Lower leg skin (tissue), 3 donors: ENCODE measurements at regions not wholly inside any gene's neighbourhood (a gene's known extent, or its start where the extent isn't known, plus 50 kb on each side); places are given as distances from the start of the nearest gene placed in this dataset.

Experiments
- POLR2A ChIP-seq, 2 donors: fragments of 450-650 bp; IDR thresholded peaks; one replicate each; pipeline ENCODE4 v1.6.1; 2016 to 2017; ENCODE audit warnings: antibody characterized with exemption in 2 of 2, mild to moderate bottlenecking in 1 of 2, moderate library complexity in 1 of 2
- TF ChIP-seq, protein P1 (sequence below), 3 donors: fragments of 450-650 bp; IDR thresholded peaks; one replicate each; pipeline ENCODE4 v1.5.1; 2016; ENCODE audit warnings: antibody characterized with exemption in 3 of 3, mild to moderate bottlenecking in 3 of 3, moderate library complexity in 2 of 3

DNA sequence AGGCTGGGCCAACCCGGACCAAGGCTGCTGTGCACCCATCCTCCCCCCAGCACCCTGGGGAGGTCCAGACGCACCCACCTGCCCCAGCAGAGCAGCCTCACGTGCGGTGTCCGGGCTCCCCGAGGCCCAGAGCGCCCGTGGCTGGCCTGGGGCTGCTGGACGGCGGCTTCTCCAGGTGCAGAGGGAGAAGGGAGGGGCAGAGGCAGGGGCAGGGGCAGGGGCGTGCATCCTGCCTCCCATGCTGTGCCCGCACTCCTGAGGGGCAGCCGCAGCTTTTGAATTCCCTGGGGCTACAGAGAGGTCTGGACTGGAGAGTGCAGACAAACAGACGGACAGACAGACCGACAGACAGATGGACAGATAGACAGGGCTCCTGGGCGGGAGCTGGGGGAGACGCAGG is 83.6 kb upstream of the PRR5 start:
- TF ChIP-seq, protein P1, sequence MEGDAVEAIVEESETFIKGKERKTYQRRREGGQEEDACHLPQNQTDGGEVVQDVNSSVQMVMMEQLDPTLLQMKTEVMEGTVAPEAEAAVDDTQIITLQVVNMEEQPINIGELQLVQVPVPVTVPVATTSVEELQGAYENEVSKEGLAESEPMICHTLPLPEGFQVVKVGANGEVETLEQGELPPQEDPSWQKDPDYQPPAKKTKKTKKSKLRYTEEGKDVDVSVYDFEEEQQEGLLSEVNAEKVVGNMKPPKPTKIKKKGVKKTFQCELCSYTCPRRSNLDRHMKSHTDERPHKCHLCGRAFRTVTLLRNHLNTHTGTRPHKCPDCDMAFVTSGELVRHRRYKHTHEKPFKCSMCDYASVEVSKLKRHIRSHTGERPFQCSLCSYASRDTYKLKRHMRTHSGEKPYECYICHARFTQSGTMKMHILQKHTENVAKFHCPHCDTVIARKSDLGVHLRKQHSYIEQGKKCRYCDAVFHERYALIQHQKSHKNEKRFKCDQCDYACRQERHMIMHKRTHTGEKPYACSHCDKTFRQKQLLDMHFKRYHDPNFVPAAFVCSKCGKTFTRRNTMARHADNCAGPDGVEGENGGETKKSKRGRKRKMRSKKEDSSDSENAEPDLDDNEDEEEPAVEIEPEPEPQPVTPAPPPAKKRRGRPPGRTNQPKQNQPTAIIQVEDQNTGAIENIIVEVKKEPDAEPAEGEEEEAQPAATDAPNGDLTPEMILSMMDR (IDR thresholded peaks at IDR 0.05), result no peak
- no peak for TF ChIP-seq POLR2A (IDR thresholded peaks at IDR 0.05)
